Right lobe of liver (tissue), 6 donors: ENCODE measurements at regions not wholly inside any gene's neighbourhood (a gene's known extent, or its start where the extent isn't known, plus 50 kb on each side); places are given as distances from the start of the nearest gene placed in this dataset.
A peak's percentile ranks its signal among the peaks of the same experiment; 100 is the strongest.

Experiments used
- ATAC-seq, 4 donors: fragments of 200-7000 bp; cut with Tn5 transposase; one replicate each; pipeline ENCODE4 v1.9.1; 2020; ENCODE audit warnings: mild to moderate bottlenecking in 4 of 4, moderate library complexity in 4 of 4
- DNase-seq, 3 donors: peaks; one replicate each; pipeline ENCODE4 v3.0.0-alpha.2; 2020
- H3K27ac ChIP-seq, 3 donors: fragments of 200-600 bp; one replicate each; pipeline ENCODE4 v1.8.0; 2022
- H3K27me3 ChIP-seq, 2 donors: fragments of 200-600 bp; one replicate each; pipeline ENCODE4 v1.8.0; 2022
- H3K36me3 ChIP-seq, 4 donors: fragments of 200-600 bp; sonication (generic) in 1 of 4; one replicate each; pipeline versions ENCODE4 v1.5.1 to v1.8.0; 2017 to 2022; ENCODE audit warnings: control low read depth in 1 of 4
- H3K4me1 ChIP-seq, 4 donors: fragments of 200-600 bp; sonication (generic) in 1 of 4; one replicate each; pipeline versions ENCODE4 v1.5.1 to v1.8.0; 2017 to 2022; ENCODE audit warnings: control low read depth in 1 of 4
- H3K4me3 ChIP-seq, 3 donors: fragments of 200-600 bp; one replicate each; pipeline ENCODE4 v1.8.0; 2022
- H3K9me3 ChIP-seq, 4 donors: fragments of 200-600 bp; sonication (generic) in 1 of 4; one replicate each; pipeline versions ENCODE4 v1.5.1 to v1.8.0; 2017 to 2022; ENCODE audit warnings: control low read depth in 1 of 4
- CTCF ChIP-seq, 4 donors: fragments of 200-600 bp in 3 of 4; fragments of 450-650 bp in 1 of 4; IDR thresholded peaks; one replicate each; pipeline versions ENCODE4 v1.5.1 to v1.8.0; 2016 to 2022; ENCODE audit warnings: antibody characterized with exemption in 4 of 4, mild to moderate bottlenecking in 2 of 4
- POLR2A ChIP-seq: fragments of 450-650 bp; IDR thresholded peaks from one replicate; pipeline ENCODE4 v1.6.1; 2017; ENCODE audit warnings: antibody characterized with exemption, mild to moderate bottlenecking
- WGBS: methylation state at CpG from one replicate; pipeline ENCODE4 v1.1.6; 2018; ENCODE audit warnings: low coverage, low lambda C conversion rate; ENCODE audit not compliant: insufficient coverage; ENCODE audit errors: missing lambda C conversion rate; 5-methylcytosine and 5-hydroxymethylcytosine counted together
- intact Hi-C, 2 donors: fragments of 100-400 bp; cut with DNase I; formaldehyde crosslinking; loops; one replicate each; pipeline versions ENCODE4 v1.11.2 to v1.14.1; 2022
- donor health status: DM: no; HTN: yes; CAD: no.
- donor health status: DM: no; HTN: no; CAD: no.
- donor health status: DM: no; HTN: no; CAD: no.
- donor health status: DM: no; HTN: yes; CAD: no.
- donor health status: DM: no; HTN: yes; CAD: no.

GRCh38 chr3:144380849-144381248 lies 409.2 kb downstream of the DIPK2A start:
- Histone ChIP-seq H3K27ac (no peak overlapping the region), H3K4me1 (no peaks in the 10 kb centered on the region), H3K9me3 (no peaks in the 10 kb centered on the region), H3K36me3 (no peaks in the 10 kb centered on the region), H3K4me3 (no peak overlapping the region), H3K27me3 (no peaks in the 10 kb centered on the region)
- DNase-seq (peak in 1 of 3 donors; percentile 51), ATAC-seq (peak; percentile 66 to 86 (median 74))
- intact Hi-C loops, result no loop called here
- no peak for TF ChIP-seq CTCF (IDR thresholded peaks at IDR 0.05)
- TF ChIP-seq POLR2A, result no peak
- 52% methylated on average over 4 of the region's 4 CpGs for WGBS

DNA sequence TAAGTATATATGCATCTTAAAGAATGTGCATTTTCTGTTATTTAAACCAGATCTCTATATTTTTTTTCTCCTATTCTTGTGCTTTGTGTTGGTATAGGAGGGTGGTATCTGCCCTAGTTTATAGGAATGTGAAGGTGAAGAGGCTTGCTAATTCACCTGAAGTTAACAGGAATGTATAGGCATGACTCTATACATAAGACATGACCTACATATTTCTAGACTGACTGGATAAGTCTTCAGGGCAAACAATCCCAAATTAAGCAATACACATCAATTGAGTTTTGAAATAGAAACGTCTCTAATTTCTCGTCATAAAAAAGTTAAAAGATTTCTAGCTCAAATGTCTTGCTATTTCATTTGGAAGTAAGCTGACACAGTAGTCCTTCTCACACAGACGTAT lies 410.0 kb downstream of the DIPK2A start:
- no peak overlapping the region for H3K27ac ChIP-seq
- H3K36me3 ChIP-seq, result no peaks in the 10 kb centered on the region
- no peak overlapping the region for H3K4me3 ChIP-seq
- no peaks in the 10 kb centered on the region for H3K9me3 ChIP-seq
- DNase-seq (no peak), ATAC-seq (no peak)
- TF ChIP-seq POLR2A, result no peak
- TF ChIP-seq CTCF (IDR thresholded peaks at IDR 0.05), result no peak
- 57% methylated on average over 3 of the region's 3 CpGs for WGBS
- H3K4me1 ChIP-seq, result no peaks in the 10 kb centered on the region
- H3K27me3 ChIP-seq, result no peaks in the 10 kb centered on the region
- intact Hi-C loops, result no loop called here

GRCh38 chr3:144384241-144384979 lies 412.8 kb downstream of the DIPK2A start:
- Histone ChIP-seq H3K36me3 (no peaks in the 10 kb centered on the region), H3K27ac (no peak overlapping the region), H3K9me3 (no peaks in the 10 kb centered on the region), H3K4me3 (no peak overlapping the region), H3K4me1 (no peaks in the 10 kb centered on the region), H3K27me3 (no peaks in the 10 kb centered on the region)
- intact Hi-C loops, result no loop called here
- TF ChIP-seq CTCF (IDR thresholded peaks at IDR 0.05), result no peak
- TF ChIP-seq POLR2A, result no peak
- DNase-seq (no peak), ATAC-seq (peak in 2 of 4 donors; percentile 29 to 37)
- WGBS, result 81% methylated on average over 2 of the region's 2 CpGs

DNA sequence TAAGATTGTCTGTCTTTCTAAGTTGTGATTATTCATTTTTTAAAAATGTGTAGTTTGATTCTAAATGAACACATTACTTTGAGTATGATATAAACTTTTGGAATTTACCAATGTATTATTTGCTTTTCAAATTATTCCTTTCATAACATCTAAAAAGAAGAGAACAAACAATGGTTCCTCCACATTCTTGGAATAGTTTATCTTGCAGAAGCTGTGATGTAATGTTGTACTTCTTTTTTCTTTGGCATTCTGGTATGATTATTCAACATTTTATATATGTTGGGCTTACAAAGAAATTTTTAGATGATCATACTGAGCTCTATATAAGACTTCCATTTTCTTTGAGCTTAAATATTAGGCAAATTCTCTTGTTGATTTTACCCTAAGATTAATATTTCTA lies 419.2 kb downstream of the DIPK2A start:
- no peak for ATAC-seq
- no peaks in the 10 kb centered on the region for H3K9me3 ChIP-seq
- no peak overlapping the region for H3K4me3 ChIP-seq
- H3K27me3 ChIP-seq, result no peaks in the 10 kb centered on the region
- no peak overlapping the region for H3K27ac ChIP-seq
- H3K36me3 ChIP-seq, result no peaks in the 10 kb centered on the region
- intact Hi-C loops, result no loop called here
- TF ChIP-seq POLR2A (no peak), CTCF (IDR thresholded peaks at IDR 0.05) (no peak)
- DNase-seq, result no peak
- H3K4me1 ChIP-seq, result no peaks in the 10 kb centered on the region

- TF ChIP-seq POLR2A (no peak), CTCF (IDR thresholded peaks at IDR 0.05) (no peak)
- no peaks in the 10 kb centered on the region for H3K9me3 ChIP-seq
- H3K27me3 ChIP-seq, result no peaks in the 10 kb centered on the region
- no peak for DNase-seq
- H3K27ac ChIP-seq, result no peak overlapping the region
- no peaks in the 10 kb centered on the region for H3K4me1 ChIP-seq
- H3K4me3 ChIP-seq, result no peak overlapping the region
- intact Hi-C loops, result no loop called here
- no peak for ATAC-seq
- H3K36me3 ChIP-seq, result no peaks in the 10 kb centered on the region
Measured at GRCh38 chr3:144391236-144391635, 419.6 kb downstream of the DIPK2A start.
